Ascending aorta (tissue), 2 donors: ENCODE measurements at regions not wholly inside any gene's neighbourhood (a gene's known extent, or its start where the extent isn't known, plus 50 kb on each side); places are given as distances from the start of the nearest gene placed in this dataset.

ENCODE experiments used
- DNase-seq, 2 donors: peaks; one replicate each; pipeline ENCODE4 v3.0.0-alpha.2; 2019; ENCODE audit warnings: low spot score in 2 of 2
- H3K27ac ChIP-seq, 2 donors: fragments of 200-600 bp; sonication (generic); one replicate each; pipeline ENCODE4 v1.5.1; 2016 to 2017; ENCODE audit warnings: mild to moderate bottlenecking in 1 of 2
- H3K27me3 ChIP-seq: fragments of 200-600 bp; sonication (generic); one replicate; pipeline ENCODE4 v1.5.1; 2017
- H3K36me3 ChIP-seq, 2 donors: fragments of 200-600 bp; sonication (generic); one replicate each; pipeline ENCODE4 v1.5.1; 2016
- H3K4me1 ChIP-seq, 2 donors: fragments of 200-600 bp; sonication (generic); one replicate each; pipeline ENCODE4 v1.5.1; 2016 to 2017; ENCODE audit warnings: mild to moderate bottlenecking in 1 of 2
- H3K4me3 ChIP-seq, 2 donors: fragments of 200-600 bp; sonication (generic); one replicate each; pipeline ENCODE4 v1.5.1; 2016 to 2017; ENCODE audit warnings: mild to moderate bottlenecking in 1 of 2
- H3K9me3 ChIP-seq, 2 donors: fragments of 200-600 bp; sonication (generic); one replicate each; pipeline ENCODE4 v1.5.1; 2016
- intact Hi-C: fragments of 100-400 bp; cut with DNase I; formaldehyde crosslinking; loops from one replicate; pipeline ENCODE4 v1.15.1; 2023
- TF ChIP-seq, protein P1 (sequence below), 3 experiments: fragments of 200-600 bp in 2 of 3; fragments of 450-650 bp in 1 of 3; sonication (generic) in 2 of 3; IDR thresholded peaks; one replicate each; pipeline ENCODE4 v1.5.1; 2016 to 2019; ENCODE audit warnings: antibody characterized with exemption in 3 of 3, mild to moderate bottlenecking in 1 of 3, moderate library complexity in 1 of 3

GRCh38 chr4:189498457-189498856 lies 442.2 kb upstream of the FRG1 start:
- Histone ChIP-seq H3K36me3 (no peaks in the 10 kb centered on the region), H3K4me1 (no peaks in the 10 kb centered on the region), H3K27me3 (no peaks in the 10 kb centered on the region), H3K9me3 (no peaks in the 10 kb centered on the region), H3K27ac (no peak overlapping the region), H3K4me3 (no peak overlapping the region)
- intact Hi-C loops: no loop called here
- DNase-seq: no peak
- TF ChIP-seq, protein P1, sequence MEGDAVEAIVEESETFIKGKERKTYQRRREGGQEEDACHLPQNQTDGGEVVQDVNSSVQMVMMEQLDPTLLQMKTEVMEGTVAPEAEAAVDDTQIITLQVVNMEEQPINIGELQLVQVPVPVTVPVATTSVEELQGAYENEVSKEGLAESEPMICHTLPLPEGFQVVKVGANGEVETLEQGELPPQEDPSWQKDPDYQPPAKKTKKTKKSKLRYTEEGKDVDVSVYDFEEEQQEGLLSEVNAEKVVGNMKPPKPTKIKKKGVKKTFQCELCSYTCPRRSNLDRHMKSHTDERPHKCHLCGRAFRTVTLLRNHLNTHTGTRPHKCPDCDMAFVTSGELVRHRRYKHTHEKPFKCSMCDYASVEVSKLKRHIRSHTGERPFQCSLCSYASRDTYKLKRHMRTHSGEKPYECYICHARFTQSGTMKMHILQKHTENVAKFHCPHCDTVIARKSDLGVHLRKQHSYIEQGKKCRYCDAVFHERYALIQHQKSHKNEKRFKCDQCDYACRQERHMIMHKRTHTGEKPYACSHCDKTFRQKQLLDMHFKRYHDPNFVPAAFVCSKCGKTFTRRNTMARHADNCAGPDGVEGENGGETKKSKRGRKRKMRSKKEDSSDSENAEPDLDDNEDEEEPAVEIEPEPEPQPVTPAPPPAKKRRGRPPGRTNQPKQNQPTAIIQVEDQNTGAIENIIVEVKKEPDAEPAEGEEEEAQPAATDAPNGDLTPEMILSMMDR (IDR thresholded peaks at IDR 0.05): no peak

DNA sequence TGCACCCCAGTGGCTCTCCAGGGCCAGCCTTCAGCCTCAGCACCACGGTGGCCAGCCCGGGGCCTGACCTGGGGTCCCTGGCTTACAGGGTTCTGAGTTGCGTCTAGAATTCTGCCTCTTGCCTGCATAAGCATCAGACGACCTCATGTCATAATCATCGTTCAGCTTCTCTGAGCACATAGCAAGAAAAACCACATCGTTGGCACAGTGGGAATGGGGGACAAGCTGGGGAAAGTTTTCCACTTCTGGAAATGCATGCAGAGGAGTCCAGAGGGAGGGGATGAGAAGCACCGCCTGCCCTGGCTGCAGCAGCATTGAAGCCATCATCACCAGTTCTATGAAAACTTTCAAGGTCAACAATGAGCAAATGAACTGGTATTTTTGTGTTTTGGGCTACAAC lies 441.0 kb upstream of the FRG1 start:
- Histone ChIP-seq H3K27me3 (no peaks in the 10 kb centered on the region), H3K9me3 (no peaks in the 10 kb centered on the region), H3K4me1 (no peaks in the 10 kb centered on the region), H3K4me3 (no peak overlapping the region), H3K36me3 (no peaks in the 10 kb centered on the region), H3K27ac (no peak overlapping the region)
- TF ChIP-seq, protein P1 (IDR thresholded peaks at IDR 0.05): no peak
- DNase-seq: no peak
- intact Hi-C loops: no loop called here

GRCh38 chr4:189500970-189501369 lies 439.7 kb upstream of the FRG1 start:
- intact Hi-C loops: no loop called here
- no peaks in the 10 kb centered on the region for H3K36me3 ChIP-seq
- no peaks in the 10 kb centered on the region for H3K27me3 ChIP-seq
- H3K4me3 ChIP-seq: no peak overlapping the region
- DNase-seq: no peak
- no peak overlapping the region for H3K27ac ChIP-seq
- no peaks in the 10 kb centered on the region for H3K9me3 ChIP-seq
- TF ChIP-seq, protein P1 (IDR thresholded peaks at IDR 0.05): no peak
- no peaks in the 10 kb centered on the region for H3K4me1 ChIP-seq

- DNase-seq: no peak
- no peaks in the 10 kb centered on the region for H3K4me1 ChIP-seq
- no peak overlapping the region for H3K27ac ChIP-seq
- H3K4me3 ChIP-seq: no peak overlapping the region
- no peaks in the 10 kb centered on the region for H3K9me3 ChIP-seq
- TF ChIP-seq, protein P1 (IDR thresholded peaks at IDR 0.05): no peak
- H3K27me3 ChIP-seq: no peaks in the 10 kb centered on the region
- H3K36me3 ChIP-seq: no peaks in the 10 kb centered on the region
- intact Hi-C loops: no loop called here
Measured at GRCh38 chr4:189502841-189503435, 437.7 kb upstream of the FRG1 start.

GRCh38 chr4:189504220-189504619 lies 436.5 kb upstream of the FRG1 start:
- intact Hi-C loops: no loop called here
- no peaks in the 10 kb centered on the region for H3K4me1 ChIP-seq
- no peak overlapping the region for H3K4me3 ChIP-seq
- no peaks in the 10 kb centered on the region for H3K27me3 ChIP-seq
- no peaks in the 10 kb centered on the region for H3K36me3 ChIP-seq
- H3K9me3 ChIP-seq: no peaks in the 10 kb centered on the region
- H3K27ac ChIP-seq: no peak overlapping the region
- TF ChIP-seq, protein P1 (IDR thresholded peaks at IDR 0.05): no peak
- no peak for DNase-seq

DNA sequence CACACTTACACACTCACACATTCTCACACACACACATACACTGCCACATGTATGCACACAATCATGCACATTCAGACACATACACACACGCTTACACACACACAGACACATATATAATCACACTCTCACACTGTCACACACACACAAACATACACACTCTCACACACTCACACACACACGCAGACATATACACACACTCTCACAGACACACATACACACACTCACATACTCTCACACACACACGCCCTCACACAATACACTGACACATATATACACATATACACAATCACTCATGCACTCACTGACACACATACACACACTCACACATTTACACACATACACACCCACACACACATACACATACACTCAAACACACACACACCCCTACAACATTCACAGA lies 435.3 kb upstream of the FRG1 start:
- intact Hi-C loops: no loop called here
- no peak for DNase-seq

More for the DNA sequence above, 435.3 kb upstream of the FRG1 start:
- Histone ChIP-seq H3K4me1 (no peaks in the 10 kb centered on the region), H3K4me3 (no peak overlapping the region), H3K27ac (no peak overlapping the region), H3K9me3 (no peaks in the 10 kb centered on the region), H3K27me3 (no peaks in the 10 kb centered on the region), H3K36me3 (no peaks in the 10 kb centered on the region)
- TF ChIP-seq, protein P1 (IDR thresholded peaks at IDR 0.05): no peak
